ENCODE measurements at regions not wholly inside any gene's neighbourhood (a gene's known extent, or its start where the extent isn't known, plus 50 kb on each side); places are given as distances from the start of the nearest gene placed in this dataset.

DNA sequence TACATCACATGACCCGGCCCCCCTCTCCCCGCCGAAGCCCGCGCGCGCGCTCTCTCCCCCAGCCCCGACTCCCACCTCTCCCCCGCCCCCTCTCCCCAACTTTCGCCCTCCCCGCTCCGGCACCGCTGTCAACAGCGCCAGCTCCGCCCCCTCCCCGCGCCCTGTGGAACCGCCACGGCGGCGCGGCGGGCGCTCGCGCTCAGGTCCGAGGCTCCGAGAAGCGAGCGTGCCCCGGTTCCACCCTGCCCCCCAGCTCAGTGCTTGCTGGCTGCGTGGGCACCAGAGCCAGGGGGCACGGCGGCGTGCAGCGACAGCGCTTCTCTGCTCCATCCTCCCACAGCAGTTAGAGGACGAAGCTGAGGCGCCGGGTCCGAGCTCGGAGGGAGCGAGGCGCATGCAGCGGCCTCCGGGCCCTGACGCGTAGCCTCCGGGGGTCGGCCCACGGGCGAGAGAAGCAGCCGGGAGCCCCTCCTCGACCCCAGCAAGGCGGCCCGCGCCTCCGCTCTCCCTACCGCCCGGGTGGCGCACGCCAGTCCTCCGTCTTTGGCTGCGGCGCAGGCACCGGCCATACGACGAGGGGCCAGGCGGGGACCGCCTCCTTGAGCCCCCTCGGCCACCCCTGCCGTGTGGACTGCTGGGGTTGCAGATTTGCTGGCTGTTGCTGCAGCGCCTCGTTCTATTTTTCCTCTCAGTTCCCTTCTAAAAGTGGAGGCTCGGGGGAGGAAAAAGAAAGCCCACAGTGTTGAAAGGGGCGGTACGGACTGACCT lies 109.5 kb downstream of the KCNRG start:
- no peak for TF ChIP-seq CTCF (IDR thresholded peaks at IDR 0.05)
- no peak for TF ChIP-seq POLR2A (IDR thresholded peaks at IDR 0.05)
- TF ChIP-seq POLR2AphosphoS5 (IDR thresholded peaks at IDR 0.05) = peak in 1 of 3 donors; percentile 6

All from transverse colon (tissue), 4 donors.